ENCODE measurements at regions not wholly inside any gene's neighbourhood (a gene's known extent, or its start where the extent isn't known, plus 50 kb on each side); places are given as distances from the start of the nearest gene placed in this dataset.
A peak's percentile ranks its signal among the peaks of the same experiment; 100 is the strongest.
"Not testable (repeated sequence)": the region's sequence is repeated elsewhere in the genome, so short reads cannot be mapped to it uniquely, and the experiment has no call there.

- H3K36me3 ChIP-seq (ENCODE audit: control insufficient read depth in 4 of 4, insufficient read depth in 3 of 4, low read depth in 1 of 4, low read length in 3 of 4): no peaks in the 10 kb centered on the region
- DNase-seq (ENCODE audit: low spot score): no peak
- H3K9ac ChIP-seq (ENCODE audit: low read depth in 1 of 2, low read length in 2 of 2): no peak overlapping the region
- peak in 1 of 2 donors; percentile 40 for TF ChIP-seq RXRA (IDR thresholded peaks at IDR 0.05)
- peak; percentile 67 for TF ChIP-seq FOXA2 (IDR thresholded peaks at IDR 0.05)
- no peak for TF ChIP-seq RAD21 (IDR thresholded peaks at IDR 0.05)
- H3K27me3 ChIP-seq (ENCODE audit: control insufficient read depth in 4 of 4, insufficient read depth in 4 of 4, low read length in 3 of 4): no peaks in the 10 kb centered on the region
- no peak overlapping the region for H3K4me3 ChIP-seq (ENCODE audit: low read depth in 1 of 3, low read length in 3 of 3)
- no peak overlapping the region for H3K27ac ChIP-seq (ENCODE audit: low read depth in 1 of 2, low read length in 2 of 2)
- H3K9me3 ChIP-seq (ENCODE audit: control insufficient read depth in 4 of 4, low read length in 3 of 4): no peaks in the 10 kb centered on the region
- peaks cover 2 to 11% (median 7%) of the 10 kb centered on the region in 4 donors for H3K4me1 ChIP-seq (ENCODE audit: control insufficient read depth in 4 of 4, insufficient read depth in 4 of 4, low read length in 3 of 4)
- 26% methylated on average over 10 of the region's 10 CpGs for WGBS
These were observed 97.5 kb downstream of the SEC16B start for GRCh38 chr1:177872308-177872900.

GRCh38 chr1:177871613-177872307 lies 98.1 kb downstream of the SEC16B start:
- peaks cover 2 to 11% (median 7%) of the 10 kb centered on the region in 4 donors for H3K4me1 ChIP-seq (ENCODE audit: control insufficient read depth in 4 of 4, insufficient read depth in 4 of 4, low read length in 3 of 4)
- H3K4me3 ChIP-seq (ENCODE audit: low read depth in 1 of 3, low read length in 3 of 3): no peak overlapping the region
- TF ChIP-seq SP1 (IDR thresholded peaks at IDR 0.05) (no peak), CTCF (IDR thresholded peaks at IDR 0.05; ENCODE audit: low read depth, low read length, missing input control) (no peak), ZBTB33 (IDR thresholded peaks at IDR 0.05) (no peak)
- no peak overlapping the region for H3K27ac ChIP-seq (ENCODE audit: low read depth in 1 of 2, low read length in 2 of 2)
- no peaks in the 10 kb centered on the region for H3K27me3 ChIP-seq (ENCODE audit: control insufficient read depth in 4 of 4, insufficient read depth in 4 of 4, low read length in 3 of 4)
- no peak overlapping the region for H3K9ac ChIP-seq (ENCODE audit: low read depth in 1 of 2, low read length in 2 of 2)
- no peaks in the 10 kb centered on the region for H3K9me3 ChIP-seq (ENCODE audit: control insufficient read depth in 4 of 4, low read length in 3 of 4)
- H3K36me3 ChIP-seq (ENCODE audit: control insufficient read depth in 4 of 4, insufficient read depth in 3 of 4, low read depth in 1 of 4, low read length in 3 of 4): no peaks in the 10 kb centered on the region
- WGBS: 70% methylated on average over 7 of the region's 7 CpGs
- no peak for DNase-seq (ENCODE audit: low spot score)

GRCh38 chr1:177869586-177869985 lies 100.3 kb downstream of the SEC16B start:
- H3K36me3 ChIP-seq (ENCODE audit: control insufficient read depth in 4 of 4, insufficient read depth in 3 of 4, low read depth in 1 of 4, low read length in 3 of 4): no peaks in the 10 kb centered on the region
- TF ChIP-seq GABPA (IDR thresholded peaks at IDR 0.05 in 1 of 2, conservative IDR thresholded peaks at IDR 0.05 in 1 of 2): no peak
- no peak for TF ChIP-seq SP1 (IDR thresholded peaks at IDR 0.05)
- no peak for TF ChIP-seq ZBTB33 (IDR thresholded peaks at IDR 0.05)
- no peak for TF ChIP-seq YY1 (IDR thresholded peaks at IDR 0.05)
- no peak for TF ChIP-seq HNF4A (conservative IDR thresholded peaks at IDR 0.05)
- TF ChIP-seq JUND (IDR thresholded peaks at IDR 0.05): no peak
- no peak for TF ChIP-seq RXRA (IDR thresholded peaks at IDR 0.05)
- TF ChIP-seq REST (IDR thresholded peaks at IDR 0.05): no peak
- TF ChIP-seq ATF3 (IDR thresholded peaks at IDR 0.05): no peak
- H3K27ac ChIP-seq (ENCODE audit: low read depth in 1 of 2, low read length in 2 of 2): no peak overlapping the region

GRCh38 chr1:177869011-177869410 lies 100.8 kb downstream of the SEC16B start:
- not testable (repeated sequence) for H3K9ac ChIP-seq (ENCODE audit: low read depth in 1 of 2, low read length in 2 of 2); DNase-seq (ENCODE audit: low spot score); H3K36me3 ChIP-seq (ENCODE audit: control insufficient read depth in 4 of 4, insufficient read depth in 3 of 4, low read depth in 1 of 4, low read length in 3 of 4); H3K9me3 ChIP-seq (ENCODE audit: control insufficient read depth in 4 of 4, low read length in 3 of 4); H3K4me3 ChIP-seq (ENCODE audit: low read depth in 1 of 3, low read length in 3 of 3); H3K27me3 ChIP-seq (ENCODE audit: control insufficient read depth in 4 of 4, insufficient read depth in 4 of 4, low read length in 3 of 4); H3K27ac ChIP-seq (ENCODE audit: low read depth in 1 of 2, low read length in 2 of 2)
- peaks cover 2 to 11% (median 7%) of the 10 kb centered on the region in 4 donors for H3K4me1 ChIP-seq (ENCODE audit: control insufficient read depth in 4 of 4, insufficient read depth in 4 of 4, low read length in 3 of 4)

More at GRCh38 chr1:177869586-177869985, 100.3 kb downstream of the SEC16B start:
- WGBS: 77% methylated on average over 4 of the region's 4 CpGs
- H3K4me1 ChIP-seq (ENCODE audit: control insufficient read depth in 4 of 4, insufficient read depth in 4 of 4, low read length in 3 of 4): peaks cover 2 to 11% (median 7%) of the 10 kb centered on the region in 4 donors
- no peak for DNase-seq (ENCODE audit: low spot score)
- no peaks in the 10 kb centered on the region for H3K9me3 ChIP-seq (ENCODE audit: control insufficient read depth in 4 of 4, low read length in 3 of 4)
- H3K27me3 ChIP-seq (ENCODE audit: control insufficient read depth in 4 of 4, insufficient read depth in 4 of 4, low read length in 3 of 4): no peaks in the 10 kb centered on the region
- no peak overlapping the region for H3K9ac ChIP-seq (ENCODE audit: low read depth in 1 of 2, low read length in 2 of 2)
- H3K4me3 ChIP-seq (ENCODE audit: low read depth in 1 of 3, low read length in 3 of 3): no peak overlapping the region
